ENCODE measurements at regions not wholly inside any gene's neighbourhood (a gene's known extent, or its start where the extent isn't known, plus 50 kb on each side); places are given as distances from the start of the nearest gene placed in this dataset.
"Not testable (repeated sequence)": the region's sequence is repeated elsewhere in the genome, so short reads cannot be mapped to it uniquely, and the experiment has no call there.

GRCh38 chrX:82384401-82384800 lies 1123.7 kb upstream of the POU3F4 start:
- Histone ChIP-seq H3K27ac (ENCODE audit: low read depth in 1 of 2, low read length in 1 of 2) (no peak overlapping the region), H3K4me3 (no peak overlapping the region), H3K27me3 (ENCODE audit: control insufficient read depth in 3 of 3, insufficient read depth in 3 of 3, low read length in 2 of 3) (peaks cover 0 to 5% (median 0%) of the 10 kb centered on the region in 3 donors), H3K36me3 (ENCODE audit: control insufficient read depth in 4 of 4, insufficient read depth in 4 of 4, low read length in 4 of 4) (no peaks in the 10 kb centered on the region), H3K9me3 (ENCODE audit: control insufficient read depth in 4 of 4, insufficient read depth in 3 of 4, low read length in 3 of 4) (peaks cover 0 to 3% (median 0%) of the 10 kb centered on the region in 4 donors), H3K4me1 (ENCODE audit: control insufficient read depth in 5 of 5, insufficient read depth in 5 of 5, low read length in 5 of 5) (peaks cover 0 to 1% (median 0%) of the 10 kb centered on the region in 5 donors), H3K9ac (ENCODE audit: insufficient read depth in 1 of 2, low read length in 2 of 2) (no peak overlapping the region)
- ATAC-seq (ENCODE audit: insufficient read depth, low FRiP score) (no peak), DNase-seq (peak in 1 of 3 donors; percentile 4)
- WGBS, 2 donors = 47 to 68% methylated on average over 3 of the region's 3 CpGs
- TF ChIP-seq, protein P1, sequence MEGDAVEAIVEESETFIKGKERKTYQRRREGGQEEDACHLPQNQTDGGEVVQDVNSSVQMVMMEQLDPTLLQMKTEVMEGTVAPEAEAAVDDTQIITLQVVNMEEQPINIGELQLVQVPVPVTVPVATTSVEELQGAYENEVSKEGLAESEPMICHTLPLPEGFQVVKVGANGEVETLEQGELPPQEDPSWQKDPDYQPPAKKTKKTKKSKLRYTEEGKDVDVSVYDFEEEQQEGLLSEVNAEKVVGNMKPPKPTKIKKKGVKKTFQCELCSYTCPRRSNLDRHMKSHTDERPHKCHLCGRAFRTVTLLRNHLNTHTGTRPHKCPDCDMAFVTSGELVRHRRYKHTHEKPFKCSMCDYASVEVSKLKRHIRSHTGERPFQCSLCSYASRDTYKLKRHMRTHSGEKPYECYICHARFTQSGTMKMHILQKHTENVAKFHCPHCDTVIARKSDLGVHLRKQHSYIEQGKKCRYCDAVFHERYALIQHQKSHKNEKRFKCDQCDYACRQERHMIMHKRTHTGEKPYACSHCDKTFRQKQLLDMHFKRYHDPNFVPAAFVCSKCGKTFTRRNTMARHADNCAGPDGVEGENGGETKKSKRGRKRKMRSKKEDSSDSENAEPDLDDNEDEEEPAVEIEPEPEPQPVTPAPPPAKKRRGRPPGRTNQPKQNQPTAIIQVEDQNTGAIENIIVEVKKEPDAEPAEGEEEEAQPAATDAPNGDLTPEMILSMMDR (IDR thresholded peaks at IDR 0.05; ENCODE audit: control extremely low read depth, extremely low read depth) = no peak

DNA sequence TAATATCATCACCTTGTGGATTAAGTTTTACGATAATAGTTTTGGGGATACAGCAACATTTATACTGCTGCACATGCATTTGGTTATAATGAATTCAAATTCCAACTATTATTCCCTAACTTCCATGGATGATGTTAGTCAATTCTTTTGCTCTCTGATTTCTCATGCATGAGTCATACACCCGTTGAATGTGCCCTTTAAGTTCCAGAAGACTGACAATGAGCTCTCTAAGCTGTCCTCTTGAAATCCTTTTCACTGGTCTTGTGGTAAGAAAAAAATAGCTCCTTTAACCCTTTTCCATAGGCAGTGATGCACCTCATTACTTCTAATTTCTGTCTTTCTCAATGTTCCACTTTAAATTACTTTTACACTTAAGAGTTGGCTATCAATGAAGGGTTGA lies 1095.2 kb upstream of the POU3F4 start:
- Histone ChIP-seq H3K9ac (ENCODE audit: insufficient read depth in 1 of 2, low read length in 2 of 2) (no peak overlapping the region), H3K4me1 (ENCODE audit: control insufficient read depth in 5 of 5, insufficient read depth in 5 of 5, low read length in 5 of 5) (no peaks in the 10 kb centered on the region), H3K27ac (ENCODE audit: low read depth in 1 of 2, low read length in 1 of 2) (no peak overlapping the region), H3K27me3 (ENCODE audit: control insufficient read depth in 3 of 3, insufficient read depth in 3 of 3, low read length in 2 of 3) (no peaks in the 10 kb centered on the region), H3K9me3 (ENCODE audit: control insufficient read depth in 4 of 4, insufficient read depth in 3 of 4, low read length in 3 of 4) (no peaks in the 10 kb centered on the region), H3K4me3 (no peak overlapping the region), H3K36me3 (ENCODE audit: control insufficient read depth in 4 of 4, insufficient read depth in 4 of 4, low read length in 4 of 4) (no peaks in the 10 kb centered on the region)
- DNase-seq = no peak
- WGBS, 2 donors = 52 to 76% methylated on average over 2 of the region's 2 CpGs
- TF ChIP-seq, protein P1 (IDR thresholded peaks at IDR 0.05; ENCODE audit: control extremely low read depth, extremely low read depth) = no peak
- ATAC-seq (ENCODE audit: insufficient read depth, low FRiP score) = no peak

- no peak overlapping the region for H3K27ac ChIP-seq (ENCODE audit: low read depth in 1 of 2, low read length in 1 of 2)
- no peak overlapping the region for H3K4me3 ChIP-seq
- H3K27me3 ChIP-seq (ENCODE audit: control insufficient read depth in 3 of 3, insufficient read depth in 3 of 3, low read length in 2 of 3) = no peaks in the 10 kb centered on the region
- 49 to 75% methylated on average over 2 of the region's 2 CpGs for WGBS, 2 donors
- no peaks in the 10 kb centered on the region for H3K9me3 ChIP-seq (ENCODE audit: control insufficient read depth in 4 of 4, insufficient read depth in 3 of 4, low read length in 3 of 4)
- H3K36me3 ChIP-seq (ENCODE audit: control insufficient read depth in 4 of 4, insufficient read depth in 4 of 4, low read length in 4 of 4) = no peaks in the 10 kb centered on the region
- ATAC-seq (ENCODE audit: insufficient read depth, low FRiP score) = no peak
- no peak for DNase-seq
- TF ChIP-seq, protein P1 (IDR thresholded peaks at IDR 0.05; ENCODE audit: control extremely low read depth, extremely low read depth) = no peak
- H3K4me1 ChIP-seq (ENCODE audit: control insufficient read depth in 5 of 5, insufficient read depth in 5 of 5, low read length in 5 of 5) = no peaks in the 10 kb centered on the region
- no peak overlapping the region for H3K9ac ChIP-seq (ENCODE audit: insufficient read depth in 1 of 2, low read length in 2 of 2)
These were observed 1065.8 kb upstream of the POU3F4 start for GRCh38 chrX:82442281-82442680.

- Histone ChIP-seq H3K27ac (ENCODE audit: low read depth in 1 of 2, low read length in 1 of 2) (no peak overlapping the region), H3K4me3 (no peak overlapping the region), H3K36me3 (ENCODE audit: control insufficient read depth in 4 of 4, insufficient read depth in 4 of 4, low read length in 4 of 4) (no peaks in the 10 kb centered on the region), H3K9me3 (ENCODE audit: control insufficient read depth in 4 of 4, insufficient read depth in 3 of 4, low read length in 3 of 4) (peaks cover 0 to 8% (median 3%) of the 10 kb centered on the region in 4 donors), H3K4me1 (ENCODE audit: control insufficient read depth in 5 of 5, insufficient read depth in 5 of 5, low read length in 5 of 5) (no peaks in the 10 kb centered on the region), H3K9ac (ENCODE audit: insufficient read depth in 1 of 2, low read length in 2 of 2) (no peak overlapping the region), H3K27me3 (ENCODE audit: control insufficient read depth in 3 of 3, insufficient read depth in 3 of 3, low read length in 2 of 3) (no peaks in the 10 kb centered on the region)
- WGBS, 2 donors = 78 to 92% methylated on average over 4 of the region's 4 CpGs
- ATAC-seq (ENCODE audit: insufficient read depth, low FRiP score) (no peak), DNase-seq (no peak)
- TF ChIP-seq, protein P1 (IDR thresholded peaks at IDR 0.05; ENCODE audit: control extremely low read depth, extremely low read depth) = no peak
These were observed 1056.4 kb upstream of the POU3F4 start for GRCh38 chrX:82451725-82452124.

GRCh38 chrX:82455852-82456251 lies 1052.2 kb upstream of the POU3F4 start:
- 75 to 95% methylated on average over 2 of the region's 2 CpGs for WGBS, 2 donors
- H3K27me3 ChIP-seq (ENCODE audit: control insufficient read depth in 3 of 3, insufficient read depth in 3 of 3, low read length in 2 of 3); H3K4me1 ChIP-seq (ENCODE audit: control insufficient read depth in 5 of 5, insufficient read depth in 5 of 5, low read length in 5 of 5); H3K36me3 ChIP-seq (ENCODE audit: control insufficient read depth in 4 of 4, insufficient read depth in 4 of 4, low read length in 4 of 4); H3K4me3 ChIP-seq; DNase-seq; ATAC-seq (ENCODE audit: insufficient read depth, low FRiP score); H3K27ac ChIP-seq (ENCODE audit: low read depth in 1 of 2, low read length in 1 of 2); H3K9ac ChIP-seq (ENCODE audit: insufficient read depth in 1 of 2, low read length in 2 of 2); H3K9me3 ChIP-seq (ENCODE audit: control insufficient read depth in 4 of 4, insufficient read depth in 3 of 4, low read length in 3 of 4): not testable (repeated sequence)

Measured in lung (tissue), 11 donors.